SU-DHL-6 (cell line): ENCODE measurements at regions not wholly inside any gene's neighbourhood (a gene's known extent, or its start where the extent isn't known, plus 50 kb on each side); places are given as distances from the start of the nearest gene placed in this dataset.

Experiments used
- H2AFZ ChIP-seq: fragments of 200-600 bp; sonication (generic); 2 replicates; pipeline ENCODE4 v1.6.1; 2014; ENCODE audit warnings: low read depth, mild to moderate bottlenecking, moderate library complexity, mixed read lengths, antibody characterized with exemption, low read length; ENCODE audit not compliant: severe bottlenecking
- H3F3A ChIP-seq: fragments of 200-600 bp; shearing (Covaris generic); 2 replicates; pipeline ENCODE4 v1.6.0; 2016; ENCODE audit warnings: antibody characterized with exemption, mild to moderate bottlenecking; ENCODE audit not compliant: insufficient read depth
- H3K27ac ChIP-seq: fragments of 200-600 bp; sonication (generic); 2 replicates; pipeline ENCODE4 v1.5.1; 2016; ENCODE audit warnings: low read depth, mild to moderate bottlenecking, low read length, moderate library complexity, mixed read lengths
- H3K27me3 ChIP-seq: fragments of 200-600 bp; sonication (generic), shearing (Covaris generic); 2 replicates; pipeline ENCODE4 v1.6.0; 2014; ENCODE audit warnings: mild to moderate bottlenecking, low read length
- H3K36me3 ChIP-seq: fragments of 200-600 bp; sonication (generic); 2 replicates; pipeline ENCODE4 v1.6.1; 2014; ENCODE audit warnings: mild to moderate bottlenecking, low read length, mixed read lengths
- H3K4me2 ChIP-seq: fragments of 300-600, 200-600 bp; shearing (Covaris generic), sonication (generic); 2 replicates; pipeline ENCODE4 v1.6.0; 2014; ENCODE audit warnings: low read length, low read depth, mild to moderate bottlenecking; ENCODE audit not compliant: poor library complexity, severe bottlenecking
- H3K4me3 ChIP-seq: fragments of 200-600 bp; sonication (generic); 2 replicates; pipeline ENCODE4 v1.5.1; 2014; ENCODE audit warnings: antibody characterized with exemption, low read length, mild to moderate bottlenecking, mixed read lengths; ENCODE audit not compliant: insufficient read depth, poor library complexity, severe bottlenecking
- H3K79me2 ChIP-seq: fragments of 200-600 bp; sonication (generic); 2 replicates; pipeline ENCODE4 v1.6.1; 2014; ENCODE audit warnings: mild to moderate bottlenecking, low read length, moderate library complexity; ENCODE audit not compliant: insufficient read depth
- H3K9ac ChIP-seq: fragments of 200-600 bp; sonication (generic); 2 replicates; pipeline ENCODE4 v1.7.0; 2014; ENCODE audit warnings: mild to moderate bottlenecking, low read length
- H3K9me2 ChIP-seq: fragments of 200-600 bp; sonication (generic); replicated peaks from 2 replicates; pipeline ENCODE4 v1.6.1; 2014; ENCODE audit warnings: low read length; ENCODE audit not compliant: insufficient read depth
- H3K9me3 ChIP-seq: fragments of 200-600 bp; sonication (generic); 2 replicates; pipeline ENCODE4 v1.6.1; 2014; ENCODE audit warnings: low read length, mixed read lengths; ENCODE audit not compliant: insufficient read depth
- H4K20me1 ChIP-seq: fragments of 200-600 bp; sonication (generic); 2 replicates; pipeline ENCODE4 v1.6.1; 2014; ENCODE audit warnings: low read depth, mild to moderate bottlenecking, antibody characterized with exemption, low read length, moderate library complexity, mixed read lengths
- CTCF ChIP-seq: fragments of 200-600 bp; sonication (generic); IDR thresholded peaks from one replicate; pipeline ENCODE4 v1.5.1; 2017; ENCODE audit warnings: antibody characterized with exemption, mild to moderate bottlenecking, low read length, moderate library complexity; ENCODE audit not compliant: insufficient read depth, poor library complexity, severe bottlenecking
- EZH2phosphoT487 ChIP-seq: fragments of 200-600 bp; sonication (generic), shearing (Covaris generic); conservative IDR thresholded peaks from 2 replicates; pipeline ENCODE4 v1.6.1; 2018; ENCODE audit warnings: mild to moderate bottlenecking, antibody characterized with exemption, low read length, moderate library complexity, mixed read lengths

GRCh38 chr13:83223546-83223945 is 658.7 kb downstream of the SLITRK1 start:
- H4K20me1 ChIP-seq: no peaks in the 10 kb centered on the region
- H3F3A ChIP-seq: no peaks in the 10 kb centered on the region
- H3K4me3 ChIP-seq: no peak overlapping the region
- H3K36me3 ChIP-seq: no peaks in the 10 kb centered on the region
- H3K4me2 ChIP-seq: no peak overlapping the region
- H2AFZ ChIP-seq: no peak overlapping the region
- no peaks in the 10 kb centered on the region for H3K27me3 ChIP-seq
- H3K9me3 ChIP-seq: no peaks in the 10 kb centered on the region
- no peaks in the 10 kb centered on the region for H3K9me2 ChIP-seq
- no peak overlapping the region for H3K27ac ChIP-seq
- H3K9ac ChIP-seq: no peak overlapping the region
- TF ChIP-seq EZH2phosphoT487 (no peak), CTCF (no peak)
- H3K79me2 ChIP-seq: no peaks in the 10 kb centered on the region

- H3K36me3 ChIP-seq: no peaks in the 10 kb centered on the region
- H2AFZ ChIP-seq: no peak overlapping the region
- no peaks in the 10 kb centered on the region for H4K20me1 ChIP-seq
- H3K9me2 ChIP-seq: no peaks in the 10 kb centered on the region
- no peak overlapping the region for H3K4me2 ChIP-seq
- H3K79me2 ChIP-seq: no peaks in the 10 kb centered on the region
- TF ChIP-seq EZH2phosphoT487 (no peak), CTCF (no peak)
- H3K9me3 ChIP-seq: no peaks in the 10 kb centered on the region
- H3K9ac ChIP-seq: no peak overlapping the region
- H3K27ac ChIP-seq: no peak overlapping the region
- no peak overlapping the region for H3K4me3 ChIP-seq
- H3F3A ChIP-seq: no peaks in the 10 kb centered on the region
- H3K27me3 ChIP-seq: no peaks in the 10 kb centered on the region
Measured at GRCh38 chr13:83221813-83222241, 660.4 kb downstream of the SLITRK1 start.

GRCh38 chr13:83221256-83221655 is 661.0 kb downstream of the SLITRK1 start:
- no peaks in the 10 kb centered on the region for H3K79me2 ChIP-seq
- H3K27ac ChIP-seq: no peak overlapping the region
- no peak overlapping the region for H3K4me3 ChIP-seq
- H3K9me2 ChIP-seq: no peaks in the 10 kb centered on the region
- H3K9ac ChIP-seq: no peak overlapping the region
- no peak for TF ChIP-seq CTCF
- TF ChIP-seq EZH2phosphoT487: no peak
- H4K20me1 ChIP-seq: no peaks in the 10 kb centered on the region
- no peaks in the 10 kb centered on the region for H3K27me3 ChIP-seq
- H3K9me3 ChIP-seq: no peaks in the 10 kb centered on the region
- H3F3A ChIP-seq: no peaks in the 10 kb centered on the region
- no peak overlapping the region for H2AFZ ChIP-seq
- no peak overlapping the region for H3K4me2 ChIP-seq
- H3K36me3 ChIP-seq: no peaks in the 10 kb centered on the region
